HL-60 (cell line): ENCODE measurements at regions not wholly inside any gene's neighbourhood (a gene's known extent, or its start where the extent isn't known, plus 50 kb on each side); places are given as distances from the start of the nearest gene placed in this dataset.

Experiments
- GABPA ChIP-seq: IDR thresholded peaks from 2 replicates; pipeline ENCODE4 v1.6.1; 2012; ENCODE audit warnings: low read depth
- POLR2AphosphoS5 ChIP-seq: IDR thresholded peaks from 2 replicates; pipeline ENCODE4 v1.6.1; 2012; ENCODE audit warnings: low read depth
- SPI1 ChIP-seq: IDR thresholded peaks from 2 replicates; pipeline ENCODE4 v1.6.1; 2012; ENCODE audit warnings: low read depth, mild to moderate bottlenecking, borderline replicate concordance
- TF ChIP-seq, protein P1 (sequence below): IDR thresholded peaks from one replicate; pipeline ENCODE4 v1.5.1; 2011; ENCODE audit warnings: low read length, control low read depth, inconsistent platforms; ENCODE audit not compliant: insufficient read depth
- TF ChIP-seq, protein P2 (sequence below): IDR thresholded peaks from 2 replicates; pipeline ENCODE4 v1.6.1; 2012; ENCODE audit warnings: low read depth; ENCODE audit not compliant: insufficient replicate concordance

DNA sequence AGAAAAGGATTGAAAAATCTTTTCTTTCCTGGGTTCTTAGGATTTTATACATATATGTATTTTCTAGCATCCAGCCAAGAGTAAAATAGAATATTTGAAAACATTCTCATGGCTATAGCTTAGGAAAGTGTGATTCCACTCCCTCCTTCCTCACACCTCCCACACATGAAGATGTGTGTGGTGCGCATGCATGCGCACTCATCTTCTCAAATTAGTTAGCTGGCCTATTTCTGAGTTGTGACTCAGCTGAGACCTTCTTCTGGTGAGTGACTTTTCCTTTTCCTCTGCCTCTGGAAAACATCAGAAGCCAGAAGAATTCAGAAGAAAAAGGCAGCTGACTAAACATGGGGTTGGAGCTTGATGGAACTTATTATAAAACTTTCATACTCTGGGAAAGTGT is 149.8 kb downstream of the OR4C45 start:
- TF ChIP-seq, protein P1, sequence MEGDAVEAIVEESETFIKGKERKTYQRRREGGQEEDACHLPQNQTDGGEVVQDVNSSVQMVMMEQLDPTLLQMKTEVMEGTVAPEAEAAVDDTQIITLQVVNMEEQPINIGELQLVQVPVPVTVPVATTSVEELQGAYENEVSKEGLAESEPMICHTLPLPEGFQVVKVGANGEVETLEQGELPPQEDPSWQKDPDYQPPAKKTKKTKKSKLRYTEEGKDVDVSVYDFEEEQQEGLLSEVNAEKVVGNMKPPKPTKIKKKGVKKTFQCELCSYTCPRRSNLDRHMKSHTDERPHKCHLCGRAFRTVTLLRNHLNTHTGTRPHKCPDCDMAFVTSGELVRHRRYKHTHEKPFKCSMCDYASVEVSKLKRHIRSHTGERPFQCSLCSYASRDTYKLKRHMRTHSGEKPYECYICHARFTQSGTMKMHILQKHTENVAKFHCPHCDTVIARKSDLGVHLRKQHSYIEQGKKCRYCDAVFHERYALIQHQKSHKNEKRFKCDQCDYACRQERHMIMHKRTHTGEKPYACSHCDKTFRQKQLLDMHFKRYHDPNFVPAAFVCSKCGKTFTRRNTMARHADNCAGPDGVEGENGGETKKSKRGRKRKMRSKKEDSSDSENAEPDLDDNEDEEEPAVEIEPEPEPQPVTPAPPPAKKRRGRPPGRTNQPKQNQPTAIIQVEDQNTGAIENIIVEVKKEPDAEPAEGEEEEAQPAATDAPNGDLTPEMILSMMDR, result no peak
- TF ChIP-seq POLR2AphosphoS5, result no peak
- TF ChIP-seq, protein P2, sequence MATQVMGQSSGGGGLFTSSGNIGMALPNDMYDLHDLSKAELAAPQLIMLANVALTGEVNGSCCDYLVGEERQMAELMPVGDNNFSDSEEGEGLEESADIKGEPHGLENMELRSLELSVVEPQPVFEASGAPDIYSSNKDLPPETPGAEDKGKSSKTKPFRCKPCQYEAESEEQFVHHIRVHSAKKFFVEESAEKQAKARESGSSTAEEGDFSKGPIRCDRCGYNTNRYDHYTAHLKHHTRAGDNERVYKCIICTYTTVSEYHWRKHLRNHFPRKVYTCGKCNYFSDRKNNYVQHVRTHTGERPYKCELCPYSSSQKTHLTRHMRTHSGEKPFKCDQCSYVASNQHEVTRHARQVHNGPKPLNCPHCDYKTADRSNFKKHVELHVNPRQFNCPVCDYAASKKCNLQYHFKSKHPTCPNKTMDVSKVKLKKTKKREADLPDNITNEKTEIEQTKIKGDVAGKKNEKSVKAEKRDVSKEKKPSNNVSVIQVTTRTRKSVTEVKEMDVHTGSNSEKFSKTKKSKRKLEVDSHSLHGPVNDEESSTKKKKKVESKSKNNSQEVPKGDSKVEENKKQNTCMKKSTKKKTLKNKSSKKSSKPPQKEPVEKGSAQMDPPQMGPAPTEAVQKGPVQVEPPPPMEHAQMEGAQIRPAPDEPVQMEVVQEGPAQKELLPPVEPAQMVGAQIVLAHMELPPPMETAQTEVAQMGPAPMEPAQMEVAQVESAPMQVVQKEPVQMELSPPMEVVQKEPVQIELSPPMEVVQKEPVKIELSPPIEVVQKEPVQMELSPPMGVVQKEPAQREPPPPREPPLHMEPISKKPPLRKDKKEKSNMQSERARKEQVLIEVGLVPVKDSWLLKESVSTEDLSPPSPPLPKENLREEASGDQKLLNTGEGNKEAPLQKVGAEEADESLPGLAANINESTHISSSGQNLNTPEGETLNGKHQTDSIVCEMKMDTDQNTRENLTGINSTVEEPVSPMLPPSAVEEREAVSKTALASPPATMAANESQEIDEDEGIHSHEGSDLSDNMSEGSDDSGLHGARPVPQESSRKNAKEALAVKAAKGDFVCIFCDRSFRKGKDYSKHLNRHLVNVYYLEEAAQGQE, result no peak
- no peak for TF ChIP-seq GABPA
- TF ChIP-seq SPI1, result no peak
